Calu3 (cell line): ENCODE measurements at regions not wholly inside any gene's neighbourhood (a gene's known extent, or its start where the extent isn't known, plus 50 kb on each side); places are given as distances from the start of the nearest gene placed in this dataset.

ENCODE experiments used
- BruUV-seq: library from RNA; stranded (reverse); fragments of 400-500 nt; replicated peaks from 2 replicates; lab custom pipeline; 2021; lab: Mats Ljungman, UMichigan
- CTCF ChIA-PET: fragments of 300-600 bp; sonication (Branson Sonifier 250); formaldehyde crosslinking; loops from one replicate; lab custom pipeline; 2022; ENCODE audit warnings: antibody characterized with exemption; lab: Charles Lee
- DNase-seq: peaks from one replicate; pipeline ENCODE4 v3.0.0; 2022
- H3K27ac Mint-ChIP-seq: one replicate; pipeline ENCODE4 v1.8.0; 2022; ENCODE audit warnings: mixed read lengths; ENCODE audit not compliant: unreplicated experiment
- H3K27me3 Mint-ChIP-seq: one replicate; pipeline ENCODE4 v1.8.0; 2022; ENCODE audit warnings: mixed read lengths; ENCODE audit not compliant: unreplicated experiment
- H3K36me3 Mint-ChIP-seq: one replicate; pipeline ENCODE4 v1.8.0; 2022; ENCODE audit warnings: mild to moderate bottlenecking, moderate library complexity, mixed read lengths; ENCODE audit not compliant: insufficient read depth, unreplicated experiment
- H3K4me1 Mint-ChIP-seq: one replicate; pipeline ENCODE4 v1.8.0; 2022; ENCODE audit warnings: mild to moderate bottlenecking, low read depth, mixed read lengths; ENCODE audit not compliant: unreplicated experiment
- H3K4me3 Mint-ChIP-seq: one replicate; pipeline ENCODE4 v1.8.0; 2022; ENCODE audit warnings: mild to moderate bottlenecking, low read depth, moderate library complexity, mixed read lengths; ENCODE audit not compliant: unreplicated experiment
- H3K9me3 Mint-ChIP-seq: one replicate; pipeline ENCODE4 v1.8.0; 2022; ENCODE audit warnings: low read depth, mixed read lengths; ENCODE audit not compliant: unreplicated experiment
- CTCF ChIP-seq: fragments of 200-600 bp; IDR thresholded peaks from one replicate; pipeline ENCODE4 v1.8.0; 2022; ENCODE audit warnings: antibody characterized with exemption; ENCODE audit not compliant: unreplicated experiment
- intact Hi-C: fragments of 100-400 bp; cut with micrococcal nuclease; formaldehyde crosslinking; loops from one replicate; pipeline ENCODE4 v1.10.0; 2022; ENCODE audit not compliant: unreplicated experiment

- no TSS peak for BruUV-seq
- CTCF ChIA-PET, result no interaction called here
- H3K9me3 Mint-ChIP-seq, result no peaks in the 10 kb centered on the region
- TF ChIP-seq CTCF, result no peak
- no peaks in the 10 kb centered on the region for H3K27me3 Mint-ChIP-seq
- H3K36me3 Mint-ChIP-seq, result peaks cover 5% of the 10 kb centered on the region
- H3K4me1 Mint-ChIP-seq, result peaks cover 40% of the 10 kb centered on the region
- DNase-seq, result peak; percentile 50
- H3K4me3 Mint-ChIP-seq, result no peak overlapping the region
- peak overlapping the region; percentile 60 for H3K27ac Mint-ChIP-seq
- intact Hi-C loops, result loop anchor here (5.0 kb wide), 1 partner anchor 786 kb away; no protein-coding TSS in a partner anchor
These were observed 738.5 kb upstream of the CHRM3 start for GRCh38 chr1:238647877-238648276.

GRCh38 chr1:238642231-238642630, 744.1 kb upstream of the CHRM3 start:
- Mint-ChIP-seq H3K9me3 (no peaks in the 10 kb centered on the region), H3K4me1 (peaks cover 9% of the 10 kb centered on the region), H3K27ac (no peak overlapping the region), H3K27me3 (no peaks in the 10 kb centered on the region), H3K4me3 (no peak overlapping the region), H3K36me3 (no peaks in the 10 kb centered on the region)
- intact Hi-C loops, result no loop called here
- DNase-seq, result no peak
- no peak for TF ChIP-seq CTCF
- BruUV-seq, result no TSS peak
- CTCF ChIA-PET, result no interaction called here

- Mint-ChIP-seq H3K27me3 (no peaks in the 10 kb centered on the region), H3K27ac (no peak overlapping the region), H3K36me3 (no peaks in the 10 kb centered on the region), H3K9me3 (no peaks in the 10 kb centered on the region), H3K4me3 (no peak overlapping the region), H3K4me1 (no peaks in the 10 kb centered on the region)
- intact Hi-C loops, result no loop called here
- no peak for DNase-seq
- TF ChIP-seq CTCF, result no peak
- BruUV-seq, result no TSS peak
- CTCF ChIA-PET, result no interaction called here
These were observed 746.5 kb upstream of the CHRM3 start for GRCh38 chr1:238639861-238640260.

- intact Hi-C loops, result no loop called here
- BruUV-seq, result no TSS peak
- CTCF ChIA-PET, result no interaction called here
- DNase-seq, result no peak
- Mint-ChIP-seq H3K4me3 (no peak overlapping the region), H3K9me3 (peaks cover 6% of the 10 kb centered on the region), H3K27me3 (no peaks in the 10 kb centered on the region), H3K4me1 (peaks cover 25% of the 10 kb centered on the region), H3K27ac (no peak overlapping the region), H3K36me3 (no peaks in the 10 kb centered on the region)
- no peak for TF ChIP-seq CTCF
These were observed 737.4 kb upstream of the ZP4 start for GRCh38 chr1:238628110-238628509.

- no peak overlapping the region for H3K4me3 Mint-ChIP-seq
- no peak for DNase-seq
- CTCF ChIA-PET, result no interaction called here
- H3K27me3 Mint-ChIP-seq, result no peaks in the 10 kb centered on the region
- intact Hi-C loops, result no loop called here
- no TSS peak for BruUV-seq
- H3K27ac Mint-ChIP-seq, result no peak overlapping the region
- peaks cover 25% of the 10 kb centered on the region for H3K4me1 Mint-ChIP-seq
- H3K36me3 Mint-ChIP-seq, result no peaks in the 10 kb centered on the region
- no peak for TF ChIP-seq CTCF
- H3K9me3 Mint-ChIP-seq, result peaks cover 3% of the 10 kb centered on the region
These were observed 734.1 kb upstream of the ZP4 start for GRCh38 chr1:238624776-238625175.
